NCI-H2081 (cell line): ENCODE measurements at regions not wholly inside any gene's neighbourhood (a gene's known extent, or its start where the extent isn't known, plus 50 kb on each side); places are given as distances from the start of the nearest gene placed in this dataset.
"Not testable (repeated sequence)": the region's sequence is repeated elsewhere in the genome, so short reads cannot be mapped to it uniquely, and the experiment has no call there.

Experiments used
- DNase-seq, 2 experiments: peaks; one replicate each; lab custom pipeline; 2025; lab: John Stamatoyannopoulos, UW

DNA sequence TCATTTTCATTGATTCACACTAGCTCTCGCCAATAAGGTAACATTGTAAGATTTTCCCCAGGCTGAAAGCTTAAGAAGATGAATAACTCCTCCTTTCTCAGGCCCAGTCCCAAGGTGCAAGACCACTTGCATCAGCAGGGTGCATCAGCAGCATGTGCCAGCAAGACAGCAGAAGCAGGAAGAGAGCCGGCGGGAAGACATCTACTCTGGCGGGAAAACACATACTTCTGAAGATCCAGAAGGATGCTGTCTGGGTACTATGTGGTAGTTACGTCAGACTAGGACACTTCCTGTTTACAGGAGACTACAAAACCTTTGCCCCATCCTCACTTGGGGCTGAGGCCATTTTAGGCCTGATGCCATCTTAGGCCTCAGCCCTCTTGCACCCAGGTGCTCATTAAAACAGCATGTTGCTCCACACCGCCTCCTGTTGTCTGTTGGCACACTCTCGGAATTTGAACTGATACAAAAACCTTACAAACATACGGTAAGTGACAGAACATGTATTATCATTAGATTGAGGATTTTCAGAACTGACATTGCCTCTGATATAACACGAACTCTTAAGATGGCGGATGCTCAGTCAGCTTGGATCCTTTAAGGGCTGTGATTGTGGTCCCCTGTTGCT lies 886.5 kb upstream of the EPHA5 start:
- DNase-seq, result no peak

DNA sequence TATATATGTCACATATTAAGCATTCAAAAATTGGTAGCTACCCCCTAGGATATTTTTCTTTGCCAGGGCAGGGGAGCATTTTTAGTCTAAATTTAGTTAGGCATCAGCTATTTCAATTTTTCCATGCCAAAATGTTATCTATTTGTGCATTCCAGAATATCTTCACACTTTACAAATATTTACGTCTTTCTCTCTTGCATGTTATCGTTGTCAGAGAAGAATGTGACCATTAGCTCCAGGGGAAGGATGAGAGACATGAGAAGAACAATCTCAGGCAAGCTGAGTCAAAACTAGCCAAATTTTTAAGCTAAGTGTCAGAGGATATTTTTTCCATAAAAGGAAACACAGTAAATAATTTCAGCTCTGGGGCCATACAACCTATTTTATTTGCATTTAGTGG lies 885.0 kb upstream of the EPHA5 start:
- DNase-seq, result no peak

DNA sequence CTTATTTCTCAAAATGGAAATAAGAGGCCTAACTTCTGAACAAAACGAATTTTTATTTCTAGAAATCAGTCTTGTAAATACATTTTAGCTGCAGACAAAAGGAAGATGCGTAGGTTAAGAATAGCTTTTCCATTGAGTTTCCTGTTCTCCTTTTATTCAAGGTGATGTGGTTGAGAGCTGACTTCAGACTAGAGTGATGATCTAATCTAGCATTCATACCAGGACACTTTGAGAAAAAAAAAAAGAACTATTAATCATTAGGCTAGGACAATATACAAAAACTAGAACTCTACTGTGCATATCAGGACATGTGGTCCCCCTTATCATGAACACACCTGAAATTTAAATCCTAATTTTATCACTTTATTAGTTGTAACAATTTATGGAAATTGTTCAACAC lies 884.5 kb upstream of the EPHA5 start:
- DNase-seq, result no peak

DNA sequence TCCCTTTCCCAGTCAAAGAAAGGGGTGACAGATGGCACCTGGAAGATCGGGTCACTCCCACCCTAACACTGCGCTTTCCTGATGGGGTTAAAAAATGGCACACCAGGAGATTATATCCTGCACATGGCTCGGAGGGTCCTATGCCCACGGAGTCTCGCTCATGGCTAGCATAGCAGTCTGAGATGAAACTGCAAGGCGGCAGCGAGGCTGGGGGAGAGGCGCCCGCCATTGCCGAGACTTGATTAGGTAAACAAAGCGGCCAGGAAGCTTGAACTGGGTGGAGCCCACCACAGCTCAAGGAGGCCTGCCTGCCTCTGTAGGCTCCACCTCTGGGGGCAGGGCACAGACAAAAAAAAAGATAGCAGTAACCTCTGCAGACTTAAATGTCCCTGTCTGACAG lies 875.0 kb upstream of the EPHA5 start:
- not testable (repeated sequence) for DNase-seq

DNA sequence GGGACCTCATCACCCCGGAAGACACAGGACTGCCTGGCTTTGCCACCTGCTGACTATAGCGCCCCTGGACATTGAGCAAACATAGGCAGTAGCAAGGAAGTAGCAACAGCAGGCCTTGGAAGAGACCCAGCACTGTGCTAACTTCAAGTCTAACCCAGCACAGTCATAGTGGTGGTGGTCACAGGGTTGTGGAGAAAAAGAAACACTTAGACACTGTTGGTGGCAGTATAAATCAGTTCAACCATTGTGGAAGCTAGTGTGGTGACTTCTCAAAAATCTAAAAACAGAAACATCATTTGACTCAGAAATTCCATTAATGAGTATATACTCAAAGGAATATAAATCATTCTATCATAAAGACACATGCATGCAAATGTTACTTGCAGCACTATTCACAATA lies 874.0 kb upstream of the EPHA5 start:
- no peak for DNase-seq

DNA sequence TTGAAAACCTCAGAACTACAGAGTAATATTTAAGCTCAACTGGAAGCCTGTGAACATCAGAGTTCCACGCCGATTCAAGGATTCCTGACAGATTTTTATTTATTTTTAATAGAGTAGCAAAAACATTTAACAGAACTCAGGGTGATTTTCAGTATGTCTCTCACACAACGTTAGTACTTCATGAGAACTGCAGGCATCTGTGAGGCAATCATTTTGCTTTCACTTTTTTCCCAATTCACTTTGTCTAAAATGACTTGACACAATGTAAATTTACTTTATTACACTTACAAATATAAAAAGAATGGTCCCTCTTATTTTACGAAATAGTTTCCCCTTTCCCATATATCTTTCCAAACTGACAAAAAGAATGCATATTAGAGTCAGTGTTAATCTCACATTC lies 869.5 kb upstream of the EPHA5 start:
- no peak for DNase-seq

DNA sequence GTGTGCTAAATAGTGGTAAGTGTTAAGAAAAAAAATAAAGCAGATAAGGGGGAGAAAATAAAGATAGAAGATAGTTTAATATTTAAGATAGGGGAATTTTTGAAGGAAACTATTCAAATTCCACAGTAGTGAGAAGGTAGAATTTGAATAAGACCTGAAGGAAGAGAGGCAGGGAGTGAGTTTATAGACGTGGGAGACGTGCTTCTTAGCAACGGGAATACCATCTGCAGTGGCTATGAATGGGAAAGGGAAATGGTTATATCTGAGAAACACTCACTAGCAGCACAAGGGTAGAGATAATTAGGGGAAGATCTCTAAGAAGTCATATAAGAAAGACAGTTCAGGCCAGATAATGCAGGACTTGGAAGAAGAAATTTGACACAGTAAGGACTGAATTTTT lies 854.5 kb upstream of the EPHA5 start:
- no peak for DNase-seq

DNA sequence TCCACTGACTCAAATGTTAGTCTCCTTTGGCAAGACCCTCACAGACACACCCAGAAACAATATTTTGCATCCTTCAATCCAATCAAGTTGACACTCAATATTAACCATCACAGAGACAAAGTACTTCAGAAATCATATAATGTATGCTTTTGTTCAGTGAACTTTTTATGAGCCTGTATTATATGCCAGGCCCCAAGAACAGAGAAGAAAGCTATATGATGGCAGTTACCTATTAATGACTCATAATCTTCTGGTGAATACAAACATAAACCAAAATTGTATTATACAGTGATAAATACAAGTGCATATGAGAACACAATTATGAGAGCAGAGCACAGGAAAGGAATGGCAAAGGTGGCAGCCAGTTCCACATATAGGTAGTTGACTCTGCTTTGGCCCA lies 852.0 kb upstream of the EPHA5 start:
- DNase-seq, result no peak

DNA sequence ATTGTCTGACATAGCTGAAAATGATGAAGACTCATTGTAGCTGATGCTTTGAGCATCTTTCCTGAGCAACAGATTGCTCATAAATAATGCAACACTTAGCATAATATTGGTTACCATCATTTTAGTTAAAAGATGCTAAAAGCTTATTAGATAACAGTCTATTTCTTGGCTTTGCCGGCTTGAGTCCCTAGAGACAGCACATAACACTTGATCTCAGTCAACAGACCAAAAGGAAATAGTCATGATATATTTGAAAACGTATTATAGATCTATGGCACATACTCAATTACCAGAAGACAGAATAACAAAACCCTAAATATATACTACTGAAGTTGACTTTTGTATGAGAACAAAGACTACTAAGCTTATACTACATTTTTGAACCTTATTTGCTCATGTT lies 846.7 kb upstream of the EPHA5 start:
- no peak for DNase-seq

DNA sequence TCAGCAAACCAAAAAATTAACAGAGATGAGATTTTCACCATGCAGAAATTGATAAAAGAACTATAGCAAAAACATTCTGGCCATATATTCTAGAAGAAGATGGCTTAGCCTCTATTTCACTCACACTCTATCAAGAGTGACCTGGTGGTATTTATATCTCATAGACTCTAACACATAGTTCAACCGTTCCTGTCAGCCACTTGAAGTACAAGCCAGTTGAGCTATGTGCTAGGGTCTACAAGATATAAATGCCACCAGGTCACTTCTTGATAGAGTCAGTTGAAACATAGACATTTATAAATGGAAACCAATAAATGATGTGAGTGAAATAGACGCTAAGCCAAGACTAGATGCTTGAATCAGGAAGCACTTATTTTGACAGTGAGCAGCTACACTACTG lies 836.7 kb upstream of the EPHA5 start:
- no peak for DNase-seq

DNA sequence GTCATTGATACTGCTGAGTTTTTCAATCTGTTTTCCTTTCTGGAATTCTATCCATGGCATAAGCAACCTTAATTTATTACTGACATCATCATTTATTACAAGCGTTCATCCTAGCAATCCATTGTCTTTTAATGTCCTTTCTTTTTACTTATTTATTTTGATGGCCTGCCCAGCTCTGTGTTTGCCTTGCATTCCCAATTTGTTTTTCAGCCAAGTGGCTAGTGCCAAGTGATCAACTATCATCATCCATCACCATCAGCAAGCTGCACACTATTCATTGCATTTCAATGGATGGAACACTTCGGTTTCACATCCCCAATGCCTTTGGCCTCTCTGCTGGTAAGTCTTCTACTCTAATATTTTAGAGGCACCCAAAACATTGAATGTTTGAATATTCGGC lies 831.7 kb upstream of the EPHA5 start:
- DNase-seq, result peak in 1 of 2 experiments; percentile 23

DNA sequence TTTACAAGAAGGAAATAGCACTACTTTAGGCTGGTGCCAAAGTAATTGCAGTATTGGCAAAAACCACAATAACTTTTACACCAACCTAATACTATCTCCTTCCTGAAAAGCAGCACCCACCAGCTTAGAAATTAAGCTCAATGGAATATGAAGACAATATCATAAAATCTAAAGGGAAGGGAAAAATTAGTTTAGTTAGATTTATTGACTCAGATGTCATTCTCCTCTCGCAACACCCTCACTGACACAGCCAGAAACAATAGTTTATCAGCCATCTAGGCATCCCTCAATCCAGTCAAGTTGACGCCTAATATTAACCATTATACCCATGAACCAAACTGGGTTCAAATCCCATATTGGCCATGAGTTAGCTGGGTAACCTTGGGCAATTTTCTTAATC lies 820.4 kb upstream of the EPHA5 start:
- DNase-seq, result no peak

DNA sequence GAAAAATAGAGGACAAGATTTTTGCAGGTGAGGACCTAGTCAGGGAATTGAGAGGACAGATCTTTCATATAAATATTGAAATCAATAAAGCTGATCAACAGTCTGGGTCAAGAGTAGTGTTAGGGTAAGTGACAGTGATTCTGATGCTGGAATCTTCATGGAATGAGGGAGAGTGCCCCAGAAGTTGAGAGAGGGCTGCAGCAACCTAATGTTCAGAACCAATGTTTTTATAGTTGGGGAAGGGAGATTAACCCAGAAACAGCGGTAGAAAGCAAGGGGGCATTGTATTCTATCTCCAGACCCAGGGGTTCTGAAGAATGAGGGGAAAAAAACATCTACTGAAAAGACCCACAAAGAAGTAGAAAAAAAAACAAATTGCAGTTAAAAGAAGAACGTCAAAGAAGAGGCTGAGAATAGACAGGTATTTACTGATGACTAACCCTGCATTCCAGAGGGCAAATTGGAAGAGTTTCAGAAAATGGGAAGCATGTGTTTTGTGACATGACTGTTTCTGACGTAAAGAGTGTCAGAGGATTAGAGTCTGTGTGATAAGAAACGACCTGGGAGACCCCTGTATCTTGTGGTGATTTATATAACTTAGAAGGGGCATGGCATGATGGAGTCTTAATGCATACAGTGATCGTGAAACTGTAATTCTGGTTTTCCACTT lies 819.6 kb upstream of the EPHA5 start:
- no peak for DNase-seq

DNA sequence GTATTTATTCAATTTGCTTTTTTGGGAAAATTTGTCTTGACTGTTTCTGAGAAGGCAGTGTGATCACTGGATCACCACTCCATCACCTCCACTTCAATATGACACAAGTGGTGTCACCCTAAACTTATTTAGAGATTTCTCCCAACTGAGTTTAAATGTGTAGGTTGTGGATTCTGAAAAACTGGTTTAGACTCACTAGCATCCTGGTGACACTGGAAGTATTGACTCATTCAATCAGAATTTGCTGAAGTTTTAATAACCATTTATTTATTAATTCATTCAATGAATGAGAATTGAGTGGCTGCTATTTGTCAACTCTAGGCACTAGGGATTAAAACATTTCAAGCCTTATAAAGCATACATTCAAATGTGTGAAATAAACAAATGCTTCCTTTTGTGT lies 819.1 kb upstream of the EPHA5 start:
- DNase-seq, result no peak

DNA sequence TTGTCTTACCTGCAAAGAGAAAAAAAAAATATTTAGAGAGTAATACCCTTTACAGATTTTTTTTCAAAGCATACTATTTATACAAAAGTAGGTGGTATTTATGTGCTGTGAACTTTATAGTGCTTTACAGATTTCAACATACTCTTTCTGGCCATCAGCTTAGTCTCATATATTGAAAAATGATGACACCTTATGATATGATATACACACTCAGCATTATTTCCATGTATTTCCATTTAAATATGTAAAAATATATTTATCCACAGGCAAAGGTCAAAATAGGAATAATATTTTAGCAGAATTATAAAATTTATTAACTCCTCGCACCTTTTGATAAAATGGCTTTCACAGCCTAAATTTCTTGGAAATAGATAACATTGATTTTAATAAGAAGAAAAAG lies 815.8 kb upstream of the EPHA5 start:
- no peak for DNase-seq

DNA sequence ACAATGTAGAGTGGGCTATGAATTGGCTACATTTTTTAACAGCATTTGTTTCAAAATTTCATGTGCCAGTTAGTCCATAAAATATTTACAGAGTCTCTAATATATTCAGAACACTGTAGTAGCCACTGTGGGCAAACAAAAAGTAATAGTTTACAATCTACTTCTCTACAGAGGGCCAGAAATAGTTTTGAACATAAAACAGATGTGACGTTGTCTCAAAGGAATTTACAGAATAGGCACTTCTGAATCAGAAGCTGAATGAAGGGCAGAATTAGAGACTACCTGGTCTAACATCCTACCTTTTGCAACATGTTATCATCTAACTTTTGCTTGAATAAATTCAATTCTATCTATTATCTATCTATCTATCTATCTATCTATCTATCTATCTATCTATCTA lies 811.9 kb upstream of the EPHA5 start:
- DNase-seq, result no peak

DNA sequence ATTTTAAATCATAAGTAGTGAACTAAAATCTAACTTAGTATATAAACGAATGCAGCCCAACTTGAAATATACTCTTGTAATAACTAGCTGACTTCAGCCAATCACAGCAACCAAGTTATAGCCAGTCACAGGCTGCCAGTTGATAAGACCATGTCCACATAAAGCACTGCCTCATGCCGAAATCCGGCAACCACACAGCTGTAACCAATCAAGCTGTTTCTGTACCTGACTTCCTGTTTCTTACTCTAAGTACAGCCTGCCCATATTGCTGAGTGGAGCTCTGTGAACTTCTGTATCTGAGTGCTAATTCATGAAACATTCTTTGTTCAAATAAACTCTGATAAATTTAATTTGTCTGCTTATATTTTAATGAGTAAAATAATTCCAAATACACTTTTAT lies 805.3 kb upstream of the EPHA5 start:
- no peak for DNase-seq

DNA sequence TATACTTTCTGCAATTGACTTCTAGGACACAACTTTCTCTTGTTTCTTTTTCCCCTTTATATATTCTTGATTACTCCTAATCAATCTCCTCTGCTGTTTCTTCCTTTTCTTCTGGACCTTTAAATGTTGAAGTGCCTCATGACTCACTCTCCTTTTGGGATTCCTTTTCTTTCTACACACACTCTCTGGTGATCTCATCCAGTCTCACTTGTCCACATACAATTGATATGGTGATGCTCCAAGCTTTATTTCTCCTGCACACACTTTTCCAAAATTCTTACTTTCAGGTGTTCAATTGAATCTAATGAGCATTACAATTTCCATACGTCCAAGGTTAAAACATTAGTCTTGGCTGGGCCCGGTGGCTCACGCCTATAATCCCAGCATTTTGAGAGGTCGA lies 794.8 kb upstream of the EPHA5 start:
- no peak for DNase-seq

DNA sequence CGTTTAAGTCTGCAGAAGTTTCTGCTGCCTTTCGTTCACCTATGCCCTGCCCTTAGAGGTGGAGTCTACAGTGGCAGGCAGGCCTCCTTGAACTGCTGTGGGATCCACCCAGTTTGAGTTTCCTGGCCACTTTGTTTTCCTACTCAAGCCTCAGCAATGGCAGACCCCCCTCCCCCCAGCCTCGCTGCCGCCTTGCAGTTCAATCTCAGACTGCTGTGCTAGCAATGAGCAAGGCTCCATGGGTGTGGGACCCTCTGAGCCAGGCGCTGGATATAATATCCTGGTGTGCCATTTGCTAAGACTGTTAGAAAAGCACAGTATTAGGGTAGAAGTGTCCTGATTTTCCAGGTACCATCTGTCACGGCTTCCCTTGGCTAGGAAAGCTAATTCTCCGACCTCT lies 792.6 kb upstream of the EPHA5 start:
- not testable (repeated sequence) for DNase-seq

DNA sequence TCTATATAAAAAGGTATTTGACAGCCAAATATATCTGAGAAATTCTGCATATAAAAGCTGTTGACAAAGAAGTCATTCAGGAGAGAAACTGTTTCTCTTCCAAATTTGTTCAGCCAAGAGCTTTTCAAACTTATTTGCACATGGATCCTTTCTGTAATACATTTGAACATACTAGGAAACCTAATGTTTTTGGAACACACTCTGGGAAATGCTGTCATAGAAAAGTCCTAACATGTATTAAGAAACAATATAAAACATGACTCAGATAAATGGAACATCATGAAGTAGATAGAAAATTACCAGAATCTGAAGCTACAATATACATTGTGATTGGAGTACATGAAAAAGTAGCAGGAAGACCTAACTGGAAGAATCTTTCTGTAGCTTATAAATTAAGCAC lies 781.5 kb upstream of the EPHA5 start:
- DNase-seq, result no peak

DNA sequence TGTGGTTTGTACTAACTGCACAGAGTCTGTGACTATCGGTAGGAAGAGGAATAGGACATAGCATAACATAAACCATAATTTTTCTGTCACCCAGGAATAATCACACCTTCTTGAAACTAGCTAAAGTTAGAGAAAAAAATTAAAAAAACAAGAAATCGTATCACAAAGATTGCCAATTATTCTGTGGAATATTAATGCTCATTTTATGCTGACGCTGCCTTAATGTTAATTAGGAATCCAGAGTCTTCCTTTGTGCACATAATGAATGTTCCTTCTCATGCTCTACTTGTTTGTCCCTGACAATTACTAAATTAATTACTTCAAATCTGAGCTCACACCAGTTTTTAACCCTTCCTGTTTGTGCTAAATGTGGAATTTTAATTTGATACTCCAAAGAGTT lies 772.7 kb upstream of the EPHA5 start:
- no peak for DNase-seq

DNA sequence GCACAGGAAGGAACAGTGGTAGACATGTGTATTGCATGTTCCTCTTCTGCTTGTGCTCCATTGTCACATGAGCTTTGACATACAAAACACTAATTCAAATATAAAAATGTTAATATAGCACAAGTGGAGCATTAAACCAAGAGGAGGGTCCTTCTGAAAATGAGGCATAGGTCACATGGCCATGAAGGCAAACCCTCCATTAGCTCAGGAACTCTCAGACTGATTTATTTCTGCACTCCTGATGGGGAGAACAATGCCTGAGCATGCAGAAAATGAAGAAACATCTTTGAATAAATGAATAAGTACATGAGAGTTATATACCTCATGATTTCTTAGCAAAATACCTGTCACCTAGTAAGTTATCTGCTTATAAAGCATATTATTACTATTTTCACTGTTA lies 769.2 kb upstream of the EPHA5 start:
- no peak for DNase-seq

DNA sequence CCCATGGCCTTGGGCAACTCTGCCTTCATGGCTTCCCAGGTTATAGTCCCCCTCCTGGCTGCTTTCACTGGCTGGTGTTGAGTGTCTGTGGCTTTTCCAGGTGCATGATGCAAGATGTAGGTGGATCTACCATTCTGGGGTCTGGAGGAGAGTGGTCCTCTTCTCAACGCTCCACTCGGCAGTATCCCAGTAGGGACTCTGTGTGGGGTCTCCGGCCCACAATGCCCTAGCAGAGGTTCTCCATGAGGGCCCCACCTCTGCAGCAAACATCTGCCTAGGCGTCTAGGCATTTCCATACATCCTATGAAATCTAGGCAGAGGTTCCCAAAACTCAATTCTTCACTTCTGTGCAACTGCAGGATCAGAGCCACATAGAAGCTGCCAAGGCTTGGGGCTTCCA lies 763.4 kb upstream of the EPHA5 start:
- no peak for DNase-seq

DNA sequence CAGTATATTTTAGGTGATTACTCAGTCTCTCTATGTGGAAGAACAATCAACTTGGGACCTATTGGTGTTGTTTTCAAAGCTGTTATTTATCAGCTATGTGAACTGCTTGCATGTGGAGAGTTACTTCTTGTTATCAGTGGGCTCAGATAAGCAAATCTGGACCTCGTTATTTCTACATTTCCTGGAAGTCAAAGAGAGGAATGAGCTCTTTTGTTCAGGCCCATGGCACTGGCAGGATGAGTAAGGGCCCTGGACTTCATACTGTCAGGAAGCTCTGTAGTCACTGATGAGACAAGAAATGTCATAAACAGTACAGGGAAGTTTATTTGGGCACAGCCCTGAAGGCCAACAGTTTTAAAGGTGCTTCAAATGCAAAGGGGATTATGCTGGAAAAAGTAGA lies 760.6 kb upstream of the EPHA5 start:
- DNase-seq, result no peak
